Islet precursor cell (in vitro differentiated cells): ENCODE measurements at regions not wholly inside any gene's neighbourhood (a gene's known extent, or its start where the extent isn't known, plus 50 kb on each side); places are given as distances from the start of the nearest gene placed in this dataset.

ENCODE experiments used
- DNase-seq: peaks from one replicate; pipeline ENCODE4 v3.0.0-alpha.2; 2018

GRCh38 chr12:87930033-87930432 lies 99.2 kb downstream of the C12orf50 start:
- DNase-seq: no peak

- no peak for DNase-seq
Observed at GRCh38 chr12:87929346-87929745, 99.9 kb downstream of the C12orf50 start.

DNA sequence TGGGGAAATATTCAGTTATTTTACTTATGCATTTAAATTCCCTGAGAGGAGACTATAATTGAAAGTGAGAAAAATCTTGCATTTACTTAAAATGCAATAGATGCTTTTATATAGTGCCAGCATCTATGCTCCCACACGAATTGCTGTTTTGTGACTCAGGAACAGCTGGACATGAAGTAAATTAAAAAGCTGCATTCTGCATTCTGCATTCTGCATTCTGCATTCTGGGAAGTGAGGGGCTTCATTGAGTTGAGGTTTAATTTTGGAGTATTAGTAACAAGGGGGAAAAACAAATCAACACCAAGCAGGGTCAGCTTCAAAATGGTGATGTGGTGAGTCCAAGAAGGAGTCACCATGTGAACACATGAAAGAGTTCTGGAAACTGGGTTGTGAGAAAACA lies 101.2 kb downstream of the C12orf50 start:
- DNase-seq: no peak

DNA sequence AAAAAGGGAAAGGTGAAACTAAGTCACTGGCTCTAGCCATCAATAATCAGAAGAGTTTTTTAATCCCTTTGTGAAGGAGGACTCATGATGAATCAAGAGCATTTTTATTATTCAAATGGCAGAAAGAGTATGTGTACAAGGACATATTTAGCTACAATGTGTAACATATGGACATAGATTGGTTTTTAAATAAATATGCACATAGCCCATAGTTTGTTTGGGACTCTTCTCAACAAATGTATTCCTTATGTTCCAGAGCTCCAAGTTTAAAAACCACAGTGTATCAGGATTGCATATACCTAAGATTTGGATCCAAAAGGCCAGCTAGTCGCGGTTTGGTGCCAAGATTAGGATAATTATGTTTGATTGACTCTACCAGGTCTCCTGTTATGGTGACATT lies 104.2 kb downstream of the C12orf50 start:
- no peak for DNase-seq

- DNase-seq: no peak
Observed at GRCh38 chr12:87924149-87924548, 105.1 kb downstream of the C12orf50 start.

- no peak for DNase-seq
Observed at GRCh38 chr12:87923361-87923760, 105.8 kb downstream of the C12orf50 start.

DNA sequence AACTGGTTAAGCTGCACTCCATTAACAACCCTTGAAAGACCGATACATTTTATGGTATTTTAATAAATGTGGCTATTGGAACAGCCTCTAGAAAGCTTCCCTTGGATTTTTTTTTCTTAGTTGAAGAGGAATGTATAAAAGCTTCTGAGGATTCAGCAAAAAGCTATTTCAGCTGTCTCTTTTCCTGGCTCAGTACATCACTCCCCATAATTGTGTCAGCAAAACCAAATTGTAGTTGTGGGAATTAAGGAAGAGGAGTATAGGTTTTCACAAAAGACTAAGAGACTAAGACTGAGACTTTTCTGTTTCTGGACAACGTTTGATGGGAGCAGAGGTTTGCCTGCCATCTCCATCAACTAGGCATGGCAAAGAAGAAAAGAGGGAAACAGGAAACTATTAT lies 106.5 kb downstream of the C12orf50 start:
- DNase-seq: no peak

GRCh38 chr12:87921621-87922020 lies 107.6 kb downstream of the C12orf50 start:
- no peak for DNase-seq

- DNase-seq: no peak
Observed at GRCh38 chr12:87920139-87920538, 109.1 kb downstream of the C12orf50 start.

DNA sequence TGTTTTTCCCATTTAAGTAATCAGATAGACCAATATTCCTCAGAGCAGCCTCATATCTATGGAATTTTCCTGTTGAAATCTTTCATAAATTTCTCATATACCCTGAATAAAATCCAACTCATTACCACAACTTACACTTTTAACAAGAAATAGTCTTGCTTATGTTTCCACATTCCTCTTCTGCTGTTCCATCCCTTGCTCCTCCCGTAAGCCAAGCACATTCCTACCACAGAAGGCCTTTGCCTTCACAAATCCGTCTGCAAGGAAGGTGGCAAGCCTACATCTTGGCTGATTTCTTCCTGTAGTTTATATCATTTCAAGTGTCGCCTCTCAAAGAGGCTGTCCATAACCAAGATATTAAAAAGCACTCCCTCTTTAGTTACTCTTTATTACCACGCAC lies 127.7 kb downstream of the C12orf50 start:
- no peak for DNase-seq

- no peak for DNase-seq
Observed at GRCh38 chr12:87897662-87898061, 131.5 kb downstream of the C12orf50 start.

- no peak for DNase-seq
Observed at GRCh38 chr12:87883806-87884205, 145.4 kb downstream of the C12orf50 start.

GRCh38 chr12:87879141-87879540 lies 150.1 kb downstream of the C12orf50 start:
- no peak for DNase-seq

DNA sequence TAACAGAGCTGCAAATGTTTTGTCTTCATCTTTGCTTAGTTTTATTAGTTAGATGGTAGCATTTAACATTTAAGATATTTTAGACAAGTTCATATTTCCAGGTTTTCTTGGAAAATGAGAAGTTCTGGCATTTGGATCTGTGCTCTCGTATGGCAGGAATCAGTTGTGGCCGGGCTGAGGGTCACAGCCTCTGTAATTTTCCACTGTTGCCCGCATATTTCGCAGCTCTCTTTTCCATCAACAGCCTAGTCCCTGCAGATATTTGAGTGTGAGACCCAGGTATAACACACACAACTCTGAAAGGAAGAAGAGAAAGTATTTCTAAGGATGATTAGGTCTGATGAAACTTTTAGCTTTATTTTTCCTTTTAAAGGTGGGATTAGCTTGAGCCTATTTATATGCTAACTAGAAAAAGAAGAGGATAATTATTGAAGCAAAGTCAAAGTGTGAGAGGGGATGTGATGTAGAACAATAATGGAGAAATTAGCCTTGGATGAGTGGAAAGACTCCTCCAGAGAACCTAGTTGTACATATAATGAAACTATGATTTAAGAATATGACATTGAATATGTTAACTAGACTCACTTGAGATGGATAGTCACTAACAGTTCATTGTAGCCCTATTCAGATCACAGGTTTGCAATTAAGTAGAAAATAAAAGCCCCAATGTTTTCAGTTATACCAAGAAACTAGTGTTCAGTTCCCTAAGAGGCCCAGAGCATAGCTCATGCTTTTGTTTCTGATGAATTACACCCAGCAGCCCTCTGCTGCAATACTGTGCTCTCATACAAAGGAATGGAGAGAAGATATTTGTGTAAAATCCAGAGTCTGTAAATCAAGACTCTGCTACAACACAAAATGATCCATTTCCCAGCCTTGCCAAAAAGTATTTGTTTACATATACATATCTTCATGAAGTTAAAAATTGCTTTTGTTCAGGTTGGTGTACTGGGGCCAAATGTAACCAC lies 158.4 kb downstream of the C12orf50 start:
- DNase-seq: no peak

- DNase-seq: no peak
Observed at GRCh38 chr12:87870061-87870460, 159.1 kb downstream of the C12orf50 start.

DNA sequence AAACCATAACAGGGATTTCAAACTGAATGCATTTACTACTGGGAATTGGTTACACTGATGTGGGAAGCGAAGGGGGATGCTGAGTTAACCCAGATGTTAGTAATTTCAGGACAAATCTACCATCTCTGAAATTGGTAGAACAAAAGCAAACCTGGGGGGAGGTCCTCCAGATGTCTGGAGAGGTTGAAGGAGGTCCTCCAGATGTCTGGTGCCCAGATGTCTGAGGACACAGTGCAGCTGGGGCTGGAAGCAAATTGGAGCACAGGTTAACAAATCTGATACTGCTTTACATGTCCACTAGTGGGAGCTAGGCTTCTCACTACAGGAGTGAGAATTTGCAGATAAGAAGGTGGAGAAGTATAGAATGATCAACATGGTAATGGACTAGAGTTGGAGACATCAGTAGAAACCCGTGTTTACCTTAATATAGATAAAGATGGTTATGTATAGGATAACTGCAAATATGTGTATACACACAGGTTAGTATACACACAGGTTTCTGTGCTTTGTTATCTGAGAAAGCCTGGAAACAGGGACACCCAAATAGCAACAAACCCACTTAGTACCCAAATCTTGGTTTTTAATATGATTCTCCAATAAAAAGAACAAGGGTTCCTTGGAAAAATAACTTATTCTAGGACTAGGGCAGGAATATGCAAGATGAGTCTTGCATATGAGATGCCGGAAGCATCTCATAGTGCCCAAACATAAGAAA lies 162.5 kb downstream of the C12orf50 start:
- DNase-seq: peak; percentile 58

GRCh38 chr12:87861791-87862190 lies 167.4 kb downstream of the C12orf50 start:
- DNase-seq: no peak

DNA sequence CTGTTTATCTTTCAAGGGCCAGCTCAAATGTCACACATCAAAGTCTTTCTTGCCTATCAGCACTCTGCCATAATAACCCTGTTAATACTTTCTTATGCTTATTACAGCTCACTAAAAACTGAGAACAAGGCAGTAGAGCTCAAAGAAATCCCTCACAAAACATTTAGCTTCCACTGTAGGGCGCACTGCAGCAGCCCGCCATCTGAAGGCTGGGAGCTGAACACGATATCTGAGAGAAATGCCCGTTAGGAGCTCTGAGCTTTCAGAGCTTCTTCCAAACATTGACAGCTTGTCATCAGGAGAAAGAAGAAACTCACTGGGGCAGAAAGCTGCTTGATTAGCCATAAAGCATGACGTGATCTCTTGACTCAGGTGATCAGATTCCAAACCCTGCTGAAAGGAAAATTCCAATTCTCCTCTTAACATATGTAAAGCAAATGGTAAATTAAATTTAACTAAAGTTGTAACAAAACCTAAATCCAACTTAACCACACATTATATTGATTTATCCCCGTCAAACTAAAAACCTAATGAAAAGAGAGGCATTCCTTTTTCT lies 175.7 kb downstream of the C12orf50 start:
- no peak for DNase-seq

GRCh38 chr12:87849074-87849473 lies 180.1 kb downstream of the C12orf50 start:
- DNase-seq: no peak

GRCh38 chr12:87848248-87848868 lies 180.8 kb downstream of the C12orf50 start:
- DNase-seq: peak; percentile 56

DNA sequence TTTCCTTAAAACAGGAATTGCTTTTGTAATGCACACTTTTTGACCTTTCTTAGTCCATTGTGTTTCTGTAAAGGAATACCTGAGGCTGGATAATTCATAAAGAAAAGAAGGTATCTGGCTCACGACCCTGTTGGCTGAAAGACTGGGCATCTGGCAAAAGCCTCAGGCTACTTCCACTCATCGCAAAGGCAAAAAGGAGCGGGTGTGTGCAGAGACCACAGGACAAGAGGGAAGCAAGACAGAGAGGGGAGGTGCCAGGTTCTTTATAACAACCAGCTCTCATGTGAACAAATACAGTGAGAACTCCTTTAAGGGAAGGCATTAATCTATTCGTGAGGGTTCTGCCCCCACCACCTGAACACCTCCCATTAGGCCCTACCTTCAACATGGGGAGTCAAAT lies 182.1 kb downstream of the C12orf50 start:
- peak; percentile 86 for DNase-seq

DNA sequence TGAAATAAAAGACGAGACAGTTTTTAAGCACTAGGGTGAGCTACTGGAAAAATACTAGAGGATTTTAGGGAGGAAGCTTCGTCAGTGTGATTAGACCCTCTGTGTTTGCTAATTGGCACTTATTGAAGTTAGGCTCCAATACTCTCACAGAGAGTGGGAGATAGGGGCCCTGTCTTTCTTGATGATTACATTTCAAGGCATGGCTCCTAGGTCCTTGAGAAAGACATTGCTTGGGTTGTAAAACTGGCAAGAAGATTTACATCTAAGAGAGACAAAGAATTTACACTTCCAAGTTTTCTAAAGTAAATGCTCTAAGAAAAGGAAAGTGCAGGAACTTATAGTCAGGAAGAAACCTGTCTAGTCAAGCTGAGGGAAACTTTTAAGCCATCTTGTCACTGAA lies 183.2 kb downstream of the C12orf50 start:
- no peak for DNase-seq

GRCh38 chr12:87841935-87842334 lies 187.3 kb downstream of the C12orf50 start:
- DNase-seq: no peak
